ENCODE measurements at regions not wholly inside any gene's neighbourhood (a gene's known extent, or its start where the extent isn't known, plus 50 kb on each side); places are given as distances from the start of the nearest gene placed in this dataset.

DNA sequence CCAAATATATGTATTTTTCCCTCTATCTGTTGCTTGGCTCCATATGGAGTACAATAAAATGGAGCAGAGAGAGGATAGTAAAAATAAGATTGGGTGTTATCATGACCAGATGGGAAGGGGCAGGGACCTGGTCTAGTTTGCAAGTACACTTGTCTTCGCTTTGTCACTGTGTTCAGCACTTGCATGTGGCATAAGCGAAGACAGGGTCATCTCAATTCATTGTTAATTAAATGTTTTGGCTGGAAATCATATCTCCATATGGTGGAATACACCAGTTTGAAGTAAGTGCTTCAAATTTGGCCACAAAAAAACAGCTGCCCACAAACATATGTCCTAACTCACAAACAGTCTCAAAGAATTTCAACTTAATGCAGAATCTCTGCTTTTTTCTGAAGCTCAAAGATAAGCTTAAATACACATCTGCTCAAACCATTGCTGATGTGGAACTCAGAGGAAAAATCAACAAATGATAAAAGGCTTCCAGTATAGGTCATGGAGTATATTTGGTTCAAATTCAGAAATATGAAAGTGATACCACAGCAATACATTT lies 865.4 kb downstream of the TLE4 start:
- H3K9ac ChIP-seq (ENCODE audit: extremely low read depth, insufficient read length, low read length) = no peak overlapping the region
- no peaks in the 10 kb centered on the region for H3K79me1 ChIP-seq (ENCODE audit: insufficient read depth, low read depth, low read length, poor library complexity, severe bottlenecking)

More for the DNA sequence above, 865.4 kb downstream of the TLE4 start:
- no peak overlapping the region for H3K14ac ChIP-seq (ENCODE audit: insufficient read depth, low read length)
- no peaks in the 10 kb centered on the region for H3K9me3 ChIP-seq (ENCODE audit: control insufficient read depth, low read depth, low read length)
- H3K27ac ChIP-seq (ENCODE audit: insufficient read length, low read depth, low read length) = no peak overlapping the region
- no peak overlapping the region for H3K23ac ChIP-seq (ENCODE audit: insufficient read length, low read depth, low read length)
- no peak overlapping the region for H4K5ac ChIP-seq (ENCODE audit: insufficient read length, low read depth, low read length)
- no peaks in the 10 kb centered on the region for H4K20me1 ChIP-seq (ENCODE audit: control insufficient read depth, insufficient read depth, insufficient read length)
- H3K27me3 Mint-ChIP-seq (ENCODE audit: low read depth) = no peaks in the 10 kb centered on the region
- H2BK120ac ChIP-seq (ENCODE audit: low read depth, low read length, poor library complexity, severe bottlenecking) = no peak overlapping the region
- no peak overlapping the region for H2BK12ac ChIP-seq (ENCODE audit: insufficient read length, low read depth, low read length)
- H3K4me2 ChIP-seq (ENCODE audit: insufficient read depth, insufficient read length, low read length) = no peak overlapping the region
- H3K36me3 Mint-ChIP-seq (ENCODE audit: insufficient read depth in 1 of 3, low read depth in 3 of 3) = no peaks in the 10 kb centered on the region
- no peak overlapping the region for H4K8ac ChIP-seq (replicated peaks; ENCODE audit: insufficient read length, low read depth, low read length)
- H2AK5ac ChIP-seq (ENCODE audit: insufficient read length, low read length) = no peak overlapping the region
- H3K56ac ChIP-seq (ENCODE audit: insufficient read length, low read depth, low read length) = no peak overlapping the region
- H2BK5ac ChIP-seq (ENCODE audit: insufficient read length, low read length) = no peak overlapping the region
- no peak overlapping the region for H3K4me3 Mint-ChIP-seq
- no peak overlapping the region for H2BK15ac ChIP-seq (ENCODE audit: low read depth, low read length)
- H3K18ac ChIP-seq (ENCODE audit: insufficient read length, low read depth, low read length) = no peak overlapping the region
- no peak overlapping the region for H3K27ac Mint-ChIP-seq
- no peaks in the 10 kb centered on the region for H3K4me1 ChIP-seq (ENCODE audit: insufficient read depth, low read length)
- H3K23me2 ChIP-seq (ENCODE audit: insufficient read length, low read depth, low read length, poor library complexity, severe bottlenecking) = no peaks in the 10 kb centered on the region
- no peak overlapping the region for H2AFZ ChIP-seq (ENCODE audit: low read length)
- no peak overlapping the region for H3T11ph ChIP-seq (ENCODE audit: low read length)
- no peak for DNase-seq
- WGBS (ENCODE audit: extremely low coverage, insufficient read length, low lambda C conversion rate) = no CpG with 5 or more reads among the region's 2 CpGs
- no peak overlapping the region for H4K91ac ChIP-seq (ENCODE audit: insufficient read length, low read depth, low read length)
- no peak overlapping the region for H2BK20ac ChIP-seq (ENCODE audit: low read depth, low read length, poor library complexity, severe bottlenecking)
- no peaks in the 10 kb centered on the region for H3K9me3 Mint-ChIP-seq
- no peak overlapping the region for H3K4ac ChIP-seq (ENCODE audit: low read depth, low read length)
- H3K4me1 Mint-ChIP-seq = peaks cover 0 to 5% of the 10 kb centered on the region in 2 experiments; a peak in 2 of 4 replicates
- no peaks in the 10 kb centered on the region for H3K27me3 ChIP-seq (ENCODE audit: insufficient read depth, low read length)
- no peaks in the 10 kb centered on the region for H3K79me2 ChIP-seq (ENCODE audit: insufficient read depth, low read length)
- TF ChIP-seq, protein P1, sequence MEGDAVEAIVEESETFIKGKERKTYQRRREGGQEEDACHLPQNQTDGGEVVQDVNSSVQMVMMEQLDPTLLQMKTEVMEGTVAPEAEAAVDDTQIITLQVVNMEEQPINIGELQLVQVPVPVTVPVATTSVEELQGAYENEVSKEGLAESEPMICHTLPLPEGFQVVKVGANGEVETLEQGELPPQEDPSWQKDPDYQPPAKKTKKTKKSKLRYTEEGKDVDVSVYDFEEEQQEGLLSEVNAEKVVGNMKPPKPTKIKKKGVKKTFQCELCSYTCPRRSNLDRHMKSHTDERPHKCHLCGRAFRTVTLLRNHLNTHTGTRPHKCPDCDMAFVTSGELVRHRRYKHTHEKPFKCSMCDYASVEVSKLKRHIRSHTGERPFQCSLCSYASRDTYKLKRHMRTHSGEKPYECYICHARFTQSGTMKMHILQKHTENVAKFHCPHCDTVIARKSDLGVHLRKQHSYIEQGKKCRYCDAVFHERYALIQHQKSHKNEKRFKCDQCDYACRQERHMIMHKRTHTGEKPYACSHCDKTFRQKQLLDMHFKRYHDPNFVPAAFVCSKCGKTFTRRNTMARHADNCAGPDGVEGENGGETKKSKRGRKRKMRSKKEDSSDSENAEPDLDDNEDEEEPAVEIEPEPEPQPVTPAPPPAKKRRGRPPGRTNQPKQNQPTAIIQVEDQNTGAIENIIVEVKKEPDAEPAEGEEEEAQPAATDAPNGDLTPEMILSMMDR (conservative IDR thresholded peaks at IDR 0.05) = no peak

Measured in H9 (cell line).